SH-SY5Y (cell line): ENCODE measurements at regions not wholly inside any gene's neighbourhood (a gene's known extent, or its start where the extent isn't known, plus 50 kb on each side); places are given as distances from the start of the nearest gene placed in this dataset.

Experiments used
- GATA2 ChIP-seq: IDR thresholded peaks from 2 replicates; pipeline ENCODE4 v1.6.1; 2011; ENCODE audit warnings: mild to moderate bottlenecking, low read depth, low read length
- GATA3 ChIP-seq: IDR thresholded peaks from 2 replicates; pipeline ENCODE4 v1.6.1; 2011; ENCODE audit warnings: low read depth, mild to moderate bottlenecking, low read length, moderate library complexity

DNA sequence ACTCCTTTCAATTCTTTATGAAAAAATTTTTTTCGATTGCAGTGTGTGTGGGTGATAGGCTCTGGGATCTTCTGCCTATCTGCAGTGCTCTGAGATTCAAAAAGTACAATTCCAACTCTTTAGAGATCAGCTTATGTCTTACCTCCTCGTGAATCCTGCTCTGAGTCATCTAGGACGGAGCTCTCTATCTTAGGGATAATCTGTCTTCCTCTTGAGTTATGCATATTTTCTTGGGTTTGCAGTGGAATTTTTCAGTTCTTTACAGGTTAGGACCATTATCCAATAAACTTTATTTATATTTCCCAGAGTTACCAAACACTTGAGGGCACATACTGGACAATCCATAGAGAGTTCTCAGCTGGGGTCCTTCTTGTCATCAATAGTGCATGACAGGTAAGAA is 428.6 kb downstream of the ACTR3B start:
- no peak for TF ChIP-seq GATA2
- no peak for TF ChIP-seq GATA3
